PC-3 (cell line): ENCODE measurements at regions not wholly inside any gene's neighbourhood (a gene's known extent, or its start where the extent isn't known, plus 50 kb on each side); places are given as distances from the start of the nearest gene placed in this dataset.

Experiments
- CTCF ChIP-seq: fragments of 300-600 bp; sonication (generic); conservative IDR thresholded peaks from 2 replicates; pipeline ENCODE4 v1.5.1; 2017; ENCODE audit warnings: antibody characterized with exemption, low read depth, mild to moderate bottlenecking, low read length
- EZH2 ChIP-seq: fragments of 300-600 bp; sonication (generic); IDR thresholded peaks from one replicate; pipeline ENCODE4 v1.6.1; 2017; ENCODE audit warnings: antibody characterized with exemption, mild to moderate bottlenecking, low read length; ENCODE audit not compliant: unreplicated experiment

- no peak for TF ChIP-seq CTCF
- TF ChIP-seq EZH2, result no peak
These were observed 94.8 kb upstream of the THRB start for GRCh38 chr3:24589513-24589851.
